Prostate gland (tissue), 2 donors: ENCODE measurements at regions not wholly inside any gene's neighbourhood (a gene's known extent, or its start where the extent isn't known, plus 50 kb on each side); places are given as distances from the start of the nearest gene placed in this dataset.

Source experiments
- POLR2A ChIP-seq: fragments of 450-650 bp; IDR thresholded peaks from one replicate; pipeline ENCODE4 v1.6.1; 2016; ENCODE audit warnings: antibody characterized with exemption, mild to moderate bottlenecking
- TF ChIP-seq, protein P1 (sequence below), 4 experiments: fragments of 200-600 bp in 2 of 4; fragments of 450-650 bp in 2 of 4; sonication (generic) in 2 of 4; IDR thresholded peaks; 1 replicate in 3 of 4; 2 replicates in 1 of 4; pipeline ENCODE4 v1.5.1; 2016 to 2019; ENCODE audit warnings: antibody characterized with exemption in 4 of 4, mild to moderate bottlenecking in 2 of 4, moderate library complexity in 2 of 4

DNA sequence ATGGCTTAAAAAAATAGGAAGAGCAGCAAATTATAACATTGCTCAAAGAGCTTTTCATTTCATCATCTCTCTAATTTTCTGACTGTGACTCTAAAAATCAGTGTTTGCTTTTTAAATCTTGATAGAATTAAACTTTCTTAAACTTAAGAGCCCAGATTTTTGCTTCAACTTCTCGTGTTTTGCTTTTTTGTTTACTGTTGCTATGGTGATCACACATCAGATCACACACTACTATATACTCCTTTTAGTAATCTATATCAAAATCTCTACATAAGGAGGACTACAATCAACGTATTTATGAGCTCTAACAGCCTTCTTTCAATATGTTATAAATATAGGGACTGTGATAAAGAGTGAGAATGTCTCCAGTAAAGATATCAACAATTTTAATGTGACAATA is 537.3 kb downstream of the KCNT2 start:
- TF ChIP-seq, protein P1, sequence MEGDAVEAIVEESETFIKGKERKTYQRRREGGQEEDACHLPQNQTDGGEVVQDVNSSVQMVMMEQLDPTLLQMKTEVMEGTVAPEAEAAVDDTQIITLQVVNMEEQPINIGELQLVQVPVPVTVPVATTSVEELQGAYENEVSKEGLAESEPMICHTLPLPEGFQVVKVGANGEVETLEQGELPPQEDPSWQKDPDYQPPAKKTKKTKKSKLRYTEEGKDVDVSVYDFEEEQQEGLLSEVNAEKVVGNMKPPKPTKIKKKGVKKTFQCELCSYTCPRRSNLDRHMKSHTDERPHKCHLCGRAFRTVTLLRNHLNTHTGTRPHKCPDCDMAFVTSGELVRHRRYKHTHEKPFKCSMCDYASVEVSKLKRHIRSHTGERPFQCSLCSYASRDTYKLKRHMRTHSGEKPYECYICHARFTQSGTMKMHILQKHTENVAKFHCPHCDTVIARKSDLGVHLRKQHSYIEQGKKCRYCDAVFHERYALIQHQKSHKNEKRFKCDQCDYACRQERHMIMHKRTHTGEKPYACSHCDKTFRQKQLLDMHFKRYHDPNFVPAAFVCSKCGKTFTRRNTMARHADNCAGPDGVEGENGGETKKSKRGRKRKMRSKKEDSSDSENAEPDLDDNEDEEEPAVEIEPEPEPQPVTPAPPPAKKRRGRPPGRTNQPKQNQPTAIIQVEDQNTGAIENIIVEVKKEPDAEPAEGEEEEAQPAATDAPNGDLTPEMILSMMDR (IDR thresholded peaks at IDR 0.05) = no peak
- TF ChIP-seq POLR2A = no peak
